Smooth muscle cell (in vitro differentiated cells): ENCODE measurements at regions not wholly inside any gene's neighbourhood (a gene's known extent, or its start where the extent isn't known, plus 50 kb on each side); places are given as distances from the start of the nearest gene placed in this dataset.

Source experiments
- DNase-seq: peaks from one replicate; lab custom pipeline; 2025; ENCODE audit not compliant: unreplicated experiment; lab: John Stamatoyannopoulos, UW
- H2AFZ ChIP-seq: fragments of 200-600 bp; sonication (generic); 2 replicates; pipeline ENCODE4 v1.6.0; 2016; ENCODE audit warnings: antibody characterized with exemption, low read depth, mild to moderate bottlenecking
- H3F3A ChIP-seq: fragments of 200-600 bp; sonication (generic); 2 replicates; pipeline ENCODE4 v1.6.0; 2017; ENCODE audit warnings: antibody characterized with exemption, low read depth
- H3K27ac ChIP-seq: fragments of 200-600 bp; sonication (generic); 2 replicates; pipeline ENCODE4 v1.5.1; 2016; ENCODE audit warnings: low read depth, mild to moderate bottlenecking
- H3K27me3 ChIP-seq: fragments of 200-600 bp; sonication (generic); 2 replicates; pipeline ENCODE4 v1.6.1; 2016; ENCODE audit warnings: low read depth, mild to moderate bottlenecking
- H3K36me3 ChIP-seq: fragments of 200-600 bp; sonication (generic); 2 replicates; pipeline ENCODE4 v1.5.1; 2016; ENCODE audit warnings: low read depth
- H3K4me1 ChIP-seq: fragments of 200-600 bp; sonication (generic); 2 replicates; pipeline ENCODE4 v1.5.1; 2016; ENCODE audit warnings: low read depth
- H3K4me2 ChIP-seq: fragments of 200-600 bp; sonication (generic); 2 replicates; pipeline ENCODE4 v1.6.0; 2016; ENCODE audit warnings: mild to moderate bottlenecking
- H3K4me3 ChIP-seq: fragments of 200-600 bp; sonication (generic); 2 replicates; pipeline ENCODE4 v1.5.1; 2016; ENCODE audit warnings: mild to moderate bottlenecking
- H3K79me2 ChIP-seq: fragments of 200-600 bp; sonication (generic); 2 replicates; pipeline ENCODE4 v1.6.0; 2016; ENCODE audit warnings: low read depth, mild to moderate bottlenecking
- H3K9ac ChIP-seq: fragments of 200-600 bp; sonication (generic); 2 replicates; pipeline ENCODE4 v1.6.0; 2016; ENCODE audit warnings: low read depth
- H3K9me3 ChIP-seq: fragments of 200-600 bp; sonication (generic); replicated peaks from 2 replicates; pipeline ENCODE4 v1.5.1; 2016; ENCODE audit warnings: low read depth
- H4K20me1 ChIP-seq: fragments of 200-600 bp; sonication (generic); 2 replicates; pipeline ENCODE4 v1.6.0; 2016; ENCODE audit warnings: low read depth
- WGBS: methylation state at CpG from one replicate; pipeline ENCODE4 v1.1.7; 2016; ENCODE audit warnings: low lambda C conversion rate; 5-methylcytosine and 5-hydroxymethylcytosine counted together
- TF ChIP-seq, protein P1 (sequence below): fragments of 200-600 bp; sonication (generic); IDR thresholded peaks from 2 replicates; pipeline ENCODE4 v1.5.1; 2017; ENCODE audit warnings: borderline replicate concordance, mild to moderate bottlenecking, antibody characterized with exemption; ENCODE audit not compliant: insufficient read depth, poor library complexity, severe bottlenecking

GRCh38 chr11:41519696-41520095, 60.2 kb upstream of the LRRC4C start:
- Histone ChIP-seq H3F3A (no peaks in the 10 kb centered on the region), H3K79me2 (no peaks in the 10 kb centered on the region), H3K4me1 (peaks cover 9% of the 10 kb centered on the region), H4K20me1 (no peaks in the 10 kb centered on the region), H3K9me3 (no peaks in the 10 kb centered on the region), H3K36me3 (no peaks in the 10 kb centered on the region), H3K4me3 (no peak overlapping the region), H2AFZ (no peak overlapping the region), H3K27me3 (no peaks in the 10 kb centered on the region), H3K9ac (no peak overlapping the region), H3K4me2 (no peak overlapping the region), H3K27ac (no peak overlapping the region)
- TF ChIP-seq, protein P1, sequence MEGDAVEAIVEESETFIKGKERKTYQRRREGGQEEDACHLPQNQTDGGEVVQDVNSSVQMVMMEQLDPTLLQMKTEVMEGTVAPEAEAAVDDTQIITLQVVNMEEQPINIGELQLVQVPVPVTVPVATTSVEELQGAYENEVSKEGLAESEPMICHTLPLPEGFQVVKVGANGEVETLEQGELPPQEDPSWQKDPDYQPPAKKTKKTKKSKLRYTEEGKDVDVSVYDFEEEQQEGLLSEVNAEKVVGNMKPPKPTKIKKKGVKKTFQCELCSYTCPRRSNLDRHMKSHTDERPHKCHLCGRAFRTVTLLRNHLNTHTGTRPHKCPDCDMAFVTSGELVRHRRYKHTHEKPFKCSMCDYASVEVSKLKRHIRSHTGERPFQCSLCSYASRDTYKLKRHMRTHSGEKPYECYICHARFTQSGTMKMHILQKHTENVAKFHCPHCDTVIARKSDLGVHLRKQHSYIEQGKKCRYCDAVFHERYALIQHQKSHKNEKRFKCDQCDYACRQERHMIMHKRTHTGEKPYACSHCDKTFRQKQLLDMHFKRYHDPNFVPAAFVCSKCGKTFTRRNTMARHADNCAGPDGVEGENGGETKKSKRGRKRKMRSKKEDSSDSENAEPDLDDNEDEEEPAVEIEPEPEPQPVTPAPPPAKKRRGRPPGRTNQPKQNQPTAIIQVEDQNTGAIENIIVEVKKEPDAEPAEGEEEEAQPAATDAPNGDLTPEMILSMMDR: no peak
- WGBS: 40% methylated on average over 1 of the region's 1 CpG
- no peak for DNase-seq

GRCh38 chr11:41522391-41522790, 62.9 kb upstream of the LRRC4C start:
- Histone ChIP-seq H3F3A (no peaks in the 10 kb centered on the region), H3K27ac (peak overlapping the region; percentile 56), H3K27me3 (peaks cover 5% of the 10 kb centered on the region), H3K4me2 (peak overlapping the region; percentile 32), H3K36me3 (no peaks in the 10 kb centered on the region), H3K4me1 (peaks cover 9% of the 10 kb centered on the region), H3K9me3 (no peaks in the 10 kb centered on the region), H4K20me1 (no peaks in the 10 kb centered on the region), H3K9ac (no peak overlapping the region), H3K79me2 (no peaks in the 10 kb centered on the region), H2AFZ (no peak overlapping the region), H3K4me3 (no peak overlapping the region)
- TF ChIP-seq, protein P1: no peak
- DNase-seq: no peak

DNA sequence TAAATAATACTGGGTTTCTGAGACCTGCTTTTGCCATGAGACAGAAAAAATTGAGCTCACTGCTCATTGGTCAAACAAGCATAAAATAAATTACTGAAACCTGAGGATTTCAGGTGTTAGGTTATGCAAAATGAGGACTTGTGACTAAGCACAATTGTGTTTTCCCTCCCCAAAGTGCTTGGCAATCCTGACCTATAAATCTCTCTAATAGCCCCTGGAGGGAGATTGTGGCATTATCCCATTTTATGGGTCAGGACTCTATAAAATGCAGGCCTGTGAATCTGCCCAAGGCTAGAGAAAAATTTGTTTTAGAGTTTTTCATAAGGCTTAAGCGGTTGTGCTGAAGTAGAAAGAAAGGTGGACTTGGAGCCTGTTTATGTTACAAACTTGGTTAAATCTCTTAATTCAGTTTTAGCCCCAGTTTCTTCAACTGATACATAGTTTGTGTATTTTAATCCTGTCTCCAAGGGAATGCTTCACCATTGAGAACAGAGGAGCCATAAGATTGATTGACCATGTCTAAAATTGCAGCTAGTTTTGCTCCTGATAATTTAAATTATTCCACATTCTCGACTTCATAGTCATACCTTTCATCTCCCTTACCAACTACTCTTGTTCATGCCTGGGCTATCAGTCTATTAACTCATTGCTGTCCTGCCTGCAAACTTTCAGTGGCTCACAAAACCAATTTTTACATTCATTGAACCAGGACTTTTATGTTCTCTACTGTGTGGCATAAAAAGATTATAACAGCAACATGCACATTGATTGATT, 63.6 kb upstream of the LRRC4C start:
- Histone ChIP-seq H2AFZ (no peak overlapping the region), H3K4me3 (no peak overlapping the region), H3K27ac (peak overlapping the region; percentile 56), H3K36me3 (no peaks in the 10 kb centered on the region), H3K9me3 (no peaks in the 10 kb centered on the region), H3K9ac (no peak overlapping the region), H3K4me1 (peaks cover 9% of the 10 kb centered on the region), H3F3A (no peaks in the 10 kb centered on the region), H4K20me1 (no peaks in the 10 kb centered on the region), H3K79me2 (no peaks in the 10 kb centered on the region), H3K4me2 (peak overlapping the region; percentile 21), H3K27me3 (peaks cover 10% of the 10 kb centered on the region)
- no peak for DNase-seq
- TF ChIP-seq, protein P1: no peak
- WGBS: 7% methylated on average over 2 of the region's 2 CpGs

DNA sequence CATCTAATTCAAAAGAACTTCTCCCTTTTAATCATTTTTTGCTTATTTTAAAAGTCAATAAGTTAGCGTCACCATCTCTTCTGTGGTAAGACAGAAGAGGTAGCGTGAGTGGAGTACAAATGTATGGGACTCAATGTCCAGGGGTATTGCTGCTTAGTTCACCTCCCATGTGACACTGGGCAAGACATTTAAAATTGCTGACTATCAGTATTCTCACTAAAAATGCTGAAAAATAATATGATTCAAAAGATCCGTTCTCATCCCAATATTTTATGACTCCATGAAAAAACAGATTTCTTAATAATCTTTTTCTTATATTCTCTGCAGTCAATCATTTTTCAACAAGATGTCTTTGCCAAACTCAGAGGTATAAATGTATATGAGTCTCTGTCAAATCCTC, 68.1 kb upstream of the LRRC4C start:
- no peak overlapping the region for H3K27ac ChIP-seq
- H3K9ac ChIP-seq: no peak overlapping the region
- no peaks in the 10 kb centered on the region for H3K36me3 ChIP-seq
- peaks cover 5% of the 10 kb centered on the region for H3K4me1 ChIP-seq
- no peaks in the 10 kb centered on the region for H3K9me3 ChIP-seq
- peaks cover 28% of the 10 kb centered on the region for H3K27me3 ChIP-seq
- H4K20me1 ChIP-seq: no peaks in the 10 kb centered on the region
- H3K79me2 ChIP-seq: no peaks in the 10 kb centered on the region
- no peaks in the 10 kb centered on the region for H3F3A ChIP-seq
- H2AFZ ChIP-seq: no peak overlapping the region
- H3K4me2 ChIP-seq: no peak overlapping the region
- H3K4me3 ChIP-seq: no peak overlapping the region
- WGBS: 95% methylated on average over 3 of the region's 3 CpGs
- DNase-seq: no peak
- TF ChIP-seq, protein P1: no peak
